ENCODE measurements at regions not wholly inside any gene's neighbourhood (a gene's known extent, or its start where the extent isn't known, plus 50 kb on each side); places are given as distances from the start of the nearest gene placed in this dataset.

DNA sequence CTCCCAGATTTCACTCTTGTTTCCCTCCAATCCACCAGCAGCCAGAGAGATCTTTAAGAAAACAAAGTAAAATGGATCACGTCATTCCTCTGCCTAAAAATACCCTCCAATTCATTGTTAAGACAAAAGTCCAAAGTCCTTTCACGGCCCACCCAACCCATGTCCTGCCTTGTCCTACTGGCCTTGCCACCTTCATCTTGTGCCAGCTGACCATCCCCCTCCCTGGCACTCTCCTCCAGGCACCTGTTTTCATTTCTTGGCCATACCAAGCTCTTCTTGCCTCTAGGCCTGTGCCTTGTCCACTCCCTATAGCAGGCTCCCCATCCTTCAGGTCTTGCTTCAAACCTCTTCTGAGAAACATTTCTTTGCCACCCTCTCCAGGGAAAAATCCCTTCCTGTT lies 307.6 kb downstream of the MSX2 start:
- H3K27me3 ChIP-seq (ENCODE audit: insufficient read depth, low read length, poor library complexity, severe bottlenecking): no peaks in the 10 kb centered on the region
- no peaks in the 10 kb centered on the region for H3F3A ChIP-seq (ENCODE audit: low read depth)
- no peaks in the 10 kb centered on the region for H4K20me1 ChIP-seq (ENCODE audit: insufficient read depth, low read length, poor library complexity, severe bottlenecking)
- H3K4me1 ChIP-seq (ENCODE audit: insufficient read depth, low read length, poor library complexity, severe bottlenecking): no peaks in the 10 kb centered on the region
- H3K9me3 ChIP-seq (ENCODE audit: insufficient read depth, low read depth, low read length): no peaks in the 10 kb centered on the region
- TF ChIP-seq, protein P1, sequence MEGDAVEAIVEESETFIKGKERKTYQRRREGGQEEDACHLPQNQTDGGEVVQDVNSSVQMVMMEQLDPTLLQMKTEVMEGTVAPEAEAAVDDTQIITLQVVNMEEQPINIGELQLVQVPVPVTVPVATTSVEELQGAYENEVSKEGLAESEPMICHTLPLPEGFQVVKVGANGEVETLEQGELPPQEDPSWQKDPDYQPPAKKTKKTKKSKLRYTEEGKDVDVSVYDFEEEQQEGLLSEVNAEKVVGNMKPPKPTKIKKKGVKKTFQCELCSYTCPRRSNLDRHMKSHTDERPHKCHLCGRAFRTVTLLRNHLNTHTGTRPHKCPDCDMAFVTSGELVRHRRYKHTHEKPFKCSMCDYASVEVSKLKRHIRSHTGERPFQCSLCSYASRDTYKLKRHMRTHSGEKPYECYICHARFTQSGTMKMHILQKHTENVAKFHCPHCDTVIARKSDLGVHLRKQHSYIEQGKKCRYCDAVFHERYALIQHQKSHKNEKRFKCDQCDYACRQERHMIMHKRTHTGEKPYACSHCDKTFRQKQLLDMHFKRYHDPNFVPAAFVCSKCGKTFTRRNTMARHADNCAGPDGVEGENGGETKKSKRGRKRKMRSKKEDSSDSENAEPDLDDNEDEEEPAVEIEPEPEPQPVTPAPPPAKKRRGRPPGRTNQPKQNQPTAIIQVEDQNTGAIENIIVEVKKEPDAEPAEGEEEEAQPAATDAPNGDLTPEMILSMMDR (conservative IDR thresholded peaks at IDR 0.05; ENCODE audit: low read length): no peak
- TF ChIP-seq EZH2phosphoT487 (IDR thresholded peaks at IDR 0.05; ENCODE audit: borderline replicate concordance): no peak
- no peak overlapping the region for H3K4me3 ChIP-seq (ENCODE audit: low read length, poor library complexity, severe bottlenecking)
- H3K4me2 ChIP-seq (ENCODE audit: low read depth, low read length, poor library complexity, severe bottlenecking): no peak overlapping the region
- H3K9ac ChIP-seq (ENCODE audit: low read depth, low read length, poor library complexity, severe bottlenecking): no peak overlapping the region
- no peak overlapping the region for H2AFZ ChIP-seq (ENCODE audit: low read length)
- no peaks in the 10 kb centered on the region for H3K79me2 ChIP-seq (ENCODE audit: insufficient read depth, low read length)
- no peaks in the 10 kb centered on the region for H3K9me2 ChIP-seq (replicated peaks; ENCODE audit: low read depth, low read length)
- no peaks in the 10 kb centered on the region for H3K36me3 ChIP-seq (ENCODE audit: insufficient read depth, low read length)

DNA sequence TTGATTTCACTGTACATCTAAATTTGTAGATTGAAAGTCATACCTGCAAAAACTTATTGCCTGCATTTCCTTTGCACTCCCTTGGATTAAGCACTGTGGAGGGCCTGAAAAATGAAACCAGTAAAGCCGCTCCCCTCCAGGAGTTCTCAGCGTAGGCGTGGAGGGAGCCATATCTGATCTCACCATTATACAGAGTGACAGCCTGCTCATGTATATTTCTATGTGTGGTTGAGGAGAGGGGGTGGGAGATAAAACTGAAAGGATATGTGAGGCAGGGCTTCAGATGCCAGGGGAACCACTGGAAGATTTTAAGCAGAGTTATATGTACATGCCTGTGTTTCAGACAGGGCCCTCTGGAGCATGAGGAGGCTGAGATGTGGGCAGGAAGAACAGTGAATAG lies 303.0 kb downstream of the MSX2 start:
- Histone ChIP-seq H3K4me3 (ENCODE audit: low read length, poor library complexity, severe bottlenecking) (no peak overlapping the region), H3K27me3 (ENCODE audit: insufficient read depth, low read length, poor library complexity, severe bottlenecking) (no peaks in the 10 kb centered on the region), H3K9me3 (ENCODE audit: insufficient read depth, low read depth, low read length) (no peaks in the 10 kb centered on the region; the same call in 1 of the 2 replicates), H3K36me3 (ENCODE audit: insufficient read depth, low read length) (no peaks in the 10 kb centered on the region), H3F3A (ENCODE audit: low read depth) (no peaks in the 10 kb centered on the region), H3K9ac (ENCODE audit: low read depth, low read length, poor library complexity, severe bottlenecking) (no peak overlapping the region), H3K79me2 (ENCODE audit: insufficient read depth, low read length) (no peaks in the 10 kb centered on the region), H3K4me1 (ENCODE audit: insufficient read depth, low read length, poor library complexity, severe bottlenecking) (no peaks in the 10 kb centered on the region), H2AFZ (ENCODE audit: low read length) (no peak overlapping the region), H3K4me2 (ENCODE audit: low read depth, low read length, poor library complexity, severe bottlenecking) (no peak overlapping the region), H4K20me1 (ENCODE audit: insufficient read depth, low read length, poor library complexity, severe bottlenecking) (no peaks in the 10 kb centered on the region), H3K9me2 (replicated peaks; ENCODE audit: low read depth, low read length) (no peaks in the 10 kb centered on the region)
- no peak for TF ChIP-seq EZH2phosphoT487 (IDR thresholded peaks at IDR 0.05; ENCODE audit: borderline replicate concordance)
- TF ChIP-seq, protein P1 (conservative IDR thresholded peaks at IDR 0.05; ENCODE audit: low read length): no peak

DNA sequence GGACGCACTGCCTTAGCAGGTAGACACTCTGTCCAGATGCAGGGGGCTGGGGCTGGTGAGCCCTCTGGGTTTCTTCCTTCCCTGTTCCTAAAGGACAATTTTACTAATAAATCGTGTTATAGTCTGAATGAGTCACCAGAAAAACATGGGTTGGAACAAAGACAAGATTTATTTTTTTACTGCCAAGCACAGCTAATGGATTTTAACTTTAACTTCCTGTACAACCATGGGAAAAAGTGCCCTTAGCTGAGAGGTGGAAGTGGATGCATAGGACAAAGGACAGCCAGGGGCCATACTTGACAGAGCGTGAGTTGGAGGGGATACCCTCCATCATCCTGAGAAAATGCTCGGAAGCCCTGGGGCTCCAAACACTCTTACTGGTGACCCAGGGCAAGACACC lies 300.7 kb downstream of the MSX2 start:
- no peak overlapping the region for H3K4me3 ChIP-seq (ENCODE audit: low read length, poor library complexity, severe bottlenecking)

More for the DNA sequence above, 300.7 kb downstream of the MSX2 start:
- no peak overlapping the region for H2AFZ ChIP-seq (ENCODE audit: low read length)
- H3K79me2 ChIP-seq (ENCODE audit: insufficient read depth, low read length): no peaks in the 10 kb centered on the region
- no peaks in the 10 kb centered on the region for H3F3A ChIP-seq (ENCODE audit: low read depth)
- no peaks in the 10 kb centered on the region; the same call in 1 of the 2 replicates for H3K9me3 ChIP-seq (ENCODE audit: insufficient read depth, low read depth, low read length)
- no peaks in the 10 kb centered on the region for H3K9me2 ChIP-seq (replicated peaks; ENCODE audit: low read depth, low read length)
- no peaks in the 10 kb centered on the region for H4K20me1 ChIP-seq (ENCODE audit: insufficient read depth, low read length, poor library complexity, severe bottlenecking)
- no peak overlapping the region for H3K9ac ChIP-seq (ENCODE audit: low read depth, low read length, poor library complexity, severe bottlenecking)
- H3K36me3 ChIP-seq (ENCODE audit: insufficient read depth, low read length): no peaks in the 10 kb centered on the region
- no peaks in the 10 kb centered on the region for H3K4me1 ChIP-seq (ENCODE audit: insufficient read depth, low read length, poor library complexity, severe bottlenecking)
- TF ChIP-seq, protein P1 (conservative IDR thresholded peaks at IDR 0.05; ENCODE audit: low read length): no peak
- TF ChIP-seq EZH2phosphoT487 (IDR thresholded peaks at IDR 0.05; ENCODE audit: borderline replicate concordance): no peak
- H3K4me2 ChIP-seq (ENCODE audit: low read depth, low read length, poor library complexity, severe bottlenecking): no peak overlapping the region
- H3K27me3 ChIP-seq (ENCODE audit: insufficient read depth, low read length, poor library complexity, severe bottlenecking): no peaks in the 10 kb centered on the region
